Fibroblast of mammary gland (primary cell): ENCODE measurements at regions not wholly inside any gene's neighbourhood (a gene's known extent, or its start where the extent isn't known, plus 50 kb on each side); places are given as distances from the start of the nearest gene placed in this dataset.
A peak's percentile ranks its signal among the peaks of the same experiment; 100 is the strongest.

Experiments used
- DNase-seq: peaks from one replicate; pipeline ENCODE4 v3.0.0-alpha.2; 2010; ENCODE audit warnings: low read depth
- H3K4me3 ChIP-seq: 2 replicates; pipeline ENCODE4 v1.5.1; 2011; ENCODE audit warnings: low read depth, mild to moderate bottlenecking, low read length, moderate library complexity; ENCODE audit not compliant: control insufficient read depth
- TF ChIP-seq, protein P1 (sequence below): conservative IDR thresholded peaks from 2 replicates; pipeline ENCODE4 v1.5.1; 2011; ENCODE audit warnings: low read depth, low read length, inconsistent platforms; ENCODE audit not compliant: control insufficient read depth, insufficient read depth

DNA sequence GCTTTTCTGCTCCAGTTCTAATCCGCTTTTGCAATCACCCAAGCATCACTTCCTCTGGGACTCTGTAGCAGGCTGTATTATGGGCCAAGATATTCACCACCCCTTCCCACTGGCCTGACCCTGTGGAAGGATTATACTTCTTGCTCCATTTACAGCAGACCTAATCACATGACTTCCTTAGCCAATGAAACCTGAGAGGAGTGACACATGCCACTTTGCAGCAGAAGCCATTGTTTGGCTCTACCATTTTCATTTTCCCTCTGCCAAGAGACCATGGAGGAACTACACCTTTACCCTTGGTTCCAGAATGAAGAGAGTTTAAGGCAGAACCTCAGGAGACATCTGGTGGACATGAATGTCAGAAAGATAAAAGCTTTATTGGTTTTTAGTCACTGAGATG lies 134.9 kb upstream of the HSD17B12 start:
- peak; percentile 3 for DNase-seq
- H3K4me3 ChIP-seq, result no peak overlapping the region
- TF ChIP-seq, protein P1, sequence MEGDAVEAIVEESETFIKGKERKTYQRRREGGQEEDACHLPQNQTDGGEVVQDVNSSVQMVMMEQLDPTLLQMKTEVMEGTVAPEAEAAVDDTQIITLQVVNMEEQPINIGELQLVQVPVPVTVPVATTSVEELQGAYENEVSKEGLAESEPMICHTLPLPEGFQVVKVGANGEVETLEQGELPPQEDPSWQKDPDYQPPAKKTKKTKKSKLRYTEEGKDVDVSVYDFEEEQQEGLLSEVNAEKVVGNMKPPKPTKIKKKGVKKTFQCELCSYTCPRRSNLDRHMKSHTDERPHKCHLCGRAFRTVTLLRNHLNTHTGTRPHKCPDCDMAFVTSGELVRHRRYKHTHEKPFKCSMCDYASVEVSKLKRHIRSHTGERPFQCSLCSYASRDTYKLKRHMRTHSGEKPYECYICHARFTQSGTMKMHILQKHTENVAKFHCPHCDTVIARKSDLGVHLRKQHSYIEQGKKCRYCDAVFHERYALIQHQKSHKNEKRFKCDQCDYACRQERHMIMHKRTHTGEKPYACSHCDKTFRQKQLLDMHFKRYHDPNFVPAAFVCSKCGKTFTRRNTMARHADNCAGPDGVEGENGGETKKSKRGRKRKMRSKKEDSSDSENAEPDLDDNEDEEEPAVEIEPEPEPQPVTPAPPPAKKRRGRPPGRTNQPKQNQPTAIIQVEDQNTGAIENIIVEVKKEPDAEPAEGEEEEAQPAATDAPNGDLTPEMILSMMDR, result no peak

- no peak for DNase-seq
- H3K4me3 ChIP-seq, result no peak overlapping the region
Observed at GRCh38 chr11:43546561-43547429, 133.7 kb upstream of the HSD17B12 start.

DNA sequence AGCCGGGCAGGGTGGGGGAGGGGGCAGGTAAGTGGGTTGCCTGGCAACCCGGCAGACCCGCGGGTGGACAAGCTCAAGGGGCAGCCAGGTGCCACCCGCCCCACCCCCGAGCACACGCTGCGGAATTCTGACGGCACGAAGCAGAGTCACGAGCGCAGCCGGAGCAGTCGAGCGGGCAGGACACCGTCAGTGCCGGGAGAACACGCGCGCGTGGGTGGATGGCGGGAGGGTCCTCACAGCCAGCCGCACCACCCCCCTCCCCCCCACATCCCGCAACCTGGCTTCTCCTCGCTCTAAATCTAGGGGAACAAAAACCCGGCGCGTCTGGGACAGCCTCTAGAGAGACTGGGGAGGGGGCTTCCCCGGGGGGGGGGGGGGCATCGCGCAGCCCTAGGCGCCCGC lies 133.1 kb upstream of the HSD17B12 start:
- no peak overlapping the region for H3K4me3 ChIP-seq
- peak; percentile 3 for DNase-seq

More at GRCh38 chr11:43546561-43547429, 133.7 kb upstream of the HSD17B12 start:
- TF ChIP-seq, protein P1, result no peak

GRCh38 chr11:43547889-43548381 lies 132.6 kb upstream of the HSD17B12 start:
- DNase-seq, result peak; percentile 15
- TF ChIP-seq, protein P1, result no peak
- H3K4me3 ChIP-seq, result no peak overlapping the region

More for the DNA sequence above, 133.1 kb upstream of the HSD17B12 start:
- TF ChIP-seq, protein P1, result no peak

DNA sequence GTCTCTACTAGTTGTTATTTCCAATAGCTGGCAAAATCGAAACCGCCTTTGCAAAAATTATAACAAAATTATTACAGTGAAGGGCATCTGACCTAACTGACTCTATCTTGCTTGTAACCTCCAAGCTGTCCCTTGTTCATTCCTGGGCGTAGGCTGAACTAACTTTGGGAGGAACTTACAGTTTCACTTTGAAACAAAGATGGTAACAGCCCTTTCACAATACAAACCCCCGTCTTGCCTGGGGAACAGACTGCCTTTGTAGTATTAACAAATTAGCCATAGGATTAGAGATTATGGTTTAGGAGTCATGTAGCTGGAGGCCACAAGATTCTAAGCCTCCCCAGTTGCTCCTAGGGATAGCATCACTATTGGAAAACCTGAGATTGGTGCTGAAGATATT lies 131.6 kb upstream of the HSD17B12 start:
- H3K4me3 ChIP-seq, result no peak overlapping the region
- no peak for DNase-seq

DNA sequence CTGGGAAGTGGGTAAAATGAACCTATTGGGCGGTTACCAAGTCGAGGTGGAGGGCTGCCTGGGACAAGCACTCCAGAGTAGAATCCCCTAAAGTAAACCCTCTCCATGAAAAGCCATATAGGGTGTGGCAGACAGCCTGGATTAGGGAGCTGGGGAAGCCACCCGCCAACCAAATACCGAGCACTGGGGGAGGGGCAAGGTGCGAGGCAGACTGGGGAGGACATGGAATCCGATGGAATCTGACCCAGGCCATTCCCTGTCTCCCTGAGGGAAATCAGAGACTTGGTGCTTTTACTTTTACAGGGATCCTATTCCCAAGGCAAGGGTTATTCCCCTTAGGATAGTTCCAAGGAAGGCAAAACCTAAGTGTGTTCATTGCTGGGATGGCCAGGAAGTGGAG lies 130.9 kb upstream of the HSD17B12 start:
- DNase-seq, result no peak
- TF ChIP-seq, protein P1, result no peak
- H3K4me3 ChIP-seq, result no peak overlapping the region

More for the DNA sequence above, 131.6 kb upstream of the HSD17B12 start:
- TF ChIP-seq, protein P1, result no peak

- TF ChIP-seq, protein P1, result no peak
- DNase-seq, result no peak
- H3K4me3 ChIP-seq, result no peak overlapping the region
Observed at GRCh38 chr11:43550714-43551113, 129.8 kb upstream of the HSD17B12 start.
